PC-3 (cell line): ENCODE measurements at regions not wholly inside any gene's neighbourhood (a gene's known extent, or its start where the extent isn't known, plus 50 kb on each side); places are given as distances from the start of the nearest gene placed in this dataset.

Experiments
- EZH2 ChIP-seq: fragments of 300-600 bp; sonication (generic); IDR thresholded peaks from one replicate; pipeline ENCODE4 v1.6.1; 2017; ENCODE audit warnings: antibody characterized with exemption, mild to moderate bottlenecking, low read length; ENCODE audit not compliant: unreplicated experiment
- EZH2phosphoT487 ChIP-seq: fragments of 300-600 bp; sonication (generic); IDR thresholded peaks from 2 replicates; pipeline ENCODE4 v1.6.1; 2018; ENCODE audit warnings: mild to moderate bottlenecking, antibody characterized with exemption, low read length, borderline replicate concordance
- TF ChIP-seq, protein P1 (sequence below): fragments of 300-600 bp; sonication (generic); conservative IDR thresholded peaks from 2 replicates; pipeline ENCODE4 v1.5.1; 2017; ENCODE audit warnings: antibody characterized with exemption, low read depth, mild to moderate bottlenecking, low read length

- TF ChIP-seq, protein P1, sequence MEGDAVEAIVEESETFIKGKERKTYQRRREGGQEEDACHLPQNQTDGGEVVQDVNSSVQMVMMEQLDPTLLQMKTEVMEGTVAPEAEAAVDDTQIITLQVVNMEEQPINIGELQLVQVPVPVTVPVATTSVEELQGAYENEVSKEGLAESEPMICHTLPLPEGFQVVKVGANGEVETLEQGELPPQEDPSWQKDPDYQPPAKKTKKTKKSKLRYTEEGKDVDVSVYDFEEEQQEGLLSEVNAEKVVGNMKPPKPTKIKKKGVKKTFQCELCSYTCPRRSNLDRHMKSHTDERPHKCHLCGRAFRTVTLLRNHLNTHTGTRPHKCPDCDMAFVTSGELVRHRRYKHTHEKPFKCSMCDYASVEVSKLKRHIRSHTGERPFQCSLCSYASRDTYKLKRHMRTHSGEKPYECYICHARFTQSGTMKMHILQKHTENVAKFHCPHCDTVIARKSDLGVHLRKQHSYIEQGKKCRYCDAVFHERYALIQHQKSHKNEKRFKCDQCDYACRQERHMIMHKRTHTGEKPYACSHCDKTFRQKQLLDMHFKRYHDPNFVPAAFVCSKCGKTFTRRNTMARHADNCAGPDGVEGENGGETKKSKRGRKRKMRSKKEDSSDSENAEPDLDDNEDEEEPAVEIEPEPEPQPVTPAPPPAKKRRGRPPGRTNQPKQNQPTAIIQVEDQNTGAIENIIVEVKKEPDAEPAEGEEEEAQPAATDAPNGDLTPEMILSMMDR = no peak
- TF ChIP-seq EZH2 = no peak
- no peak for TF ChIP-seq EZH2phosphoT487
Measured at GRCh38 chr9:115466756-115467155, 348.8 kb upstream of the TNC start.
